ENCODE measurements at regions not wholly inside any gene's neighbourhood (a gene's known extent, or its start where the extent isn't known, plus 50 kb on each side); places are given as distances from the start of the nearest gene placed in this dataset.

- no TSS peak for BruUV-seq (replicated peaks)
Measured at GRCh38 chr18:40789286-40789685, 1165.7 kb upstream of the PIK3C3 start.

More at GRCh38 chr18:40789286-40789685, 1165.7 kb upstream of the PIK3C3 start:
- in situ Hi-C loops (cut with MboI) (no loop called here), intact Hi-C loops (cut with micrococcal nuclease; ENCODE audit: unreplicated experiment) (no loop called here)
- Histone ChIP-seq H3K27ac (ENCODE audit: control insufficient read depth, insufficient read depth) (no peak overlapping the region), H3K36me3 (ENCODE audit: control insufficient read depth in 2 of 2, insufficient read depth in 2 of 2, low read length in 1 of 2) (no peaks in the 10 kb centered on the region), H3K4me3 (no peak overlapping the region), H3K27me3 (replicated peaks in 1 of 2; ENCODE audit: control insufficient read depth in 2 of 2, insufficient read depth in 2 of 2, low read length in 1 of 2) (no peaks in the 10 kb centered on the region), H3K79me2 (ENCODE audit: control insufficient read depth, insufficient read depth, low read length) (no peaks in the 10 kb centered on the region), H3K4me1 (ENCODE audit: control insufficient read depth, insufficient read depth, low read length) (no peaks in the 10 kb centered on the region), H3K4me2 (ENCODE audit: control insufficient read depth, insufficient read depth) (no peak overlapping the region), H3K9me3 (replicated peaks; ENCODE audit: control insufficient read depth, insufficient read depth, low read length) (no peaks in the 10 kb centered on the region), H3K9ac (ENCODE audit: control insufficient read depth, insufficient read depth, low read length) (no peak overlapping the region), H4K20me1 (ENCODE audit: control insufficient read depth, insufficient read depth) (no peaks in the 10 kb centered on the region), H2AFZ (ENCODE audit: control insufficient read depth, low read depth, low read length) (no peak overlapping the region)
- ChIA-PET CTCF (no interaction called here), SMC1A (ENCODE audit: uncharacterized antibody, unreplicated experiment) (no interaction called here), POLR2A (no interaction called here), RAD21 (ENCODE audit: unreplicated experiment) (no interaction called here)
- no peak for DNase-seq (ENCODE audit: low read depth, low spot score)
- WGBS (ENCODE audit: insufficient coverage, insufficient replicate concordance, low lambda C conversion rate, missing lambda C conversion rate) = 16% methylated on average over 4 of the region's 4 CpGs
- TF ChIP-seq E2F4 (IDR thresholded peaks at IDR 0.05; ENCODE audit: low read depth, low read length) (no peak), CBX3 (IDR thresholded peaks at IDR 0.05; ENCODE audit: borderline replicate concordance, low read depth) (no peak), ZBTB33 (IDR thresholded peaks at IDR 0.05) (no peak), PAX8 (IDR thresholded peaks at IDR 0.05) (no peak), ATF7 (IDR thresholded peaks at IDR 0.05; ENCODE audit: low read depth) (no peak), TCF12 (IDR thresholded peaks at IDR 0.05; ENCODE audit: low read depth, low read length) (no peak), BRCA1 (IDR thresholded peaks at IDR 0.05; ENCODE audit: low read depth, low read length) (no peak), HSF1 (IDR thresholded peaks at IDR 0.05; ENCODE audit: low read depth, low read length) (no peak)
- no peak for FAIRE-seq
- no peak for ATAC-seq

All from GM12878 (cell line).